Medulla oblongata (tissue), 1 donor: ENCODE measurements at regions not wholly inside any gene's neighbourhood (a gene's known extent, or its start where the extent isn't known, plus 50 kb on each side); places are given as distances from the start of the nearest gene placed in this dataset.
"Not testable (repeated sequence)": the region's sequence is repeated elsewhere in the genome, so short reads cannot be mapped to it uniquely, and the experiment has no call there.

Source experiments
- DNase-seq: peaks from one replicate; pipeline ENCODE4 v3.0.0-alpha.2; 2015; ENCODE audit errors: extremely low spot score

- no peak for DNase-seq
These were observed 179.9 kb upstream of the CXCL12 start for GRCh38 chr10:44564790-44565189.

DNA sequence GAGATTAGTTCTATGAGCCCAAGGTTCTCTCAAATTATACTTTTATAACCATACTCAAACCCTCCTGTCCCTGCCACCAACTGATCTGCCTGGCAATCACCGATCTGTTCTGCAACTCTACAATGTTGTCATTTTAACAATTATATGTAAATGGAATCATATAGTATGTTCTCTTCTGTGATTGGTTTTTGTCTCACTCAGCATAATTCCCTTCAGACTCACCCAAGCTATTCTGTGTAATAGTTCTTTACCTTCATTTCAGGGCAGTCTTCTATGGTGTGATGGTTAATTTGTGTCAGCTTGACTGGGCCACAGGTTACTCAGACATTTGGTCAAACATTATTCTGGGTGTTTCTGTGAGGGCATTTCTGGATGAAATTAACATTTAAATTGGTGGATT, 181.9 kb upstream of the CXCL12 start:
- DNase-seq, result no peak

DNA sequence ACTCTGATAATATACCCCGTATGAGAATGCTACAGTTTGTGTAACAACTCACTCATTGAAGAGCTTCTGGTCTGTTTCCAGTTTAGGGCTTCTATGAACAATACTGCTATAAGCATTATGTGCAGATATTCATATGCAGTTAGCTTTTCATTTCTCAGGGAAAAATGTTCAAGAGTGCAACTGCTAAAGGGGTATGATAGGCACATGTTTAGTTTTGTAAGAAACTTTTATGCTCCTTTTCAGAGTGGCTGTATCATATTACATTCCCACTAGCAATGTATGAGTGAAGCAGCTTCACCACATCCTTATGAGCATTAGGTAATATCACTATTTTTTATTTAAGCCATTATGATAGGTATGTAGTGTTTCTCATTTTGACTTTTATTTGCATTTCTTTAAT, 182.6 kb upstream of the CXCL12 start:
- no peak for DNase-seq

- DNase-seq, result peak; percentile 41
These were observed 184.5 kb upstream of the CXCL12 start for GRCh38 chr10:44569193-44570091.

DNA sequence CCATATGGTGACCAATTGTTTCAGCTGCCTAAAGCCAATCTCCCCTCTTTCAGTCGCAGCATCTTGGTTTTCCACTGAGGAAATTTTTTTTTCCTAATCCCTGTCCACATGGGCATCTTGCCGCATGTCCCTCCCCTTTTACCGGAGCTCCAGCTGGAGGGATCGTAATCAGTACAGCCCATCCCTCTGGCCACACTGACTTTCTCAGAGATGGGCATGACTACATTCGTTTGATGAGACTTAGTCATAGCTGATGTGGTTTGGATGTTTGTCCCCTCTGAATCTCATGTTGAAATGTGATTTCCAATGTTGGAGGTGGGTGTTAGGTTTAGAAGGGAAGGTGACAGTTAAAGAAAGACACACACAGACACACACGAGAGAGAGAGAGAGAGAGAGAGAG, 186.8 kb upstream of the CXCL12 start:
- DNase-seq, result no peak

- DNase-seq, result no peak
These were observed 187.2 kb upstream of the CXCL12 start for GRCh38 chr10:44572146-44572545.

GRCh38 chr10:44573821-44574220, 188.9 kb upstream of the CXCL12 start:
- DNase-seq, result no peak

DNA sequence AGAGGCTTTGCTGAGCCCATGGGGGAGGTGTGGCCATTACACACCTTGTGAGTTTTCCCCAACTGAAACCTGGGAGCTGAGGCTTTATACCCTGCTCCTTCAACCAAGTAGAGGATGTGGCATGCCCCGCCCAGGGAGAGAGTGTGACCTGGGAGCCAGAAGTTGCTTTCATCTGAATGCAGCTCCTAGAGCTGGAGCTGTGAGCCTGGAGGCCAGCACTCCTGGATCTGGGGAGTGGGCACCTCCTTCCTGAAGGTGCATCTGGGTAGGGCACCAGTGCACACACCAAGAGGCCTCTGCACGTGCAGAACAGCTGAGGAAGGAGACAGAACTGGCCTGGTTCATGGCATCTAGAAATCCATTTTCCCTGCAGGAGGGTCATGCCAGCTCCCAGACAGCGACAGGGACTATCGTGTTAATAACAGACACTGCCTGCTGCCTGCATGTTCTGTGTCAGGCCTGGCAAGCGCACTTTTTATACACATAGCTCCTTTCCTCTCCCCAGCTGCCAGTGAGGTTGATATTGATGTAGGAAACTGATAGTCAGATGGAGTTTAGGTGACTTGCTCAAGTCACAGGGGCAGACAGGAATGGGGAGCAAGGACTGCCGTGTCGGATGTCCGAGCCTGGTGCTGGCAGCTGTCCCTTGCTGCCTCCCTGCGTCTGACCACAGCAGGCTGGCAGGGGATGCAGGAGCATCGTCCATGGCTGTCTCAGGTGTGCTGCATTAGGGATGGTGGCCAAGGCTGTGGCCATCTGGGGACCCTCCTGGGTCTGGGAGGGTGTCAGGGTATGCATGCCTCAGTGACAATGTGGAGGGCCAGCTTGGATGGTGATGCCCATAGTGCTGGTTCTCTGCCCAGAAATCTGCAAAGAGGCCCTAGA, 189.9 kb upstream of the CXCL12 start:
- DNase-seq, result no peak

- no peak for DNase-seq
These were observed 190.9 kb upstream of the CXCL12 start for GRCh38 chr10:44575601-44576380.

- DNase-seq, result no peak
These were observed 191.8 kb upstream of the CXCL12 start for GRCh38 chr10:44576702-44577191.

DNA sequence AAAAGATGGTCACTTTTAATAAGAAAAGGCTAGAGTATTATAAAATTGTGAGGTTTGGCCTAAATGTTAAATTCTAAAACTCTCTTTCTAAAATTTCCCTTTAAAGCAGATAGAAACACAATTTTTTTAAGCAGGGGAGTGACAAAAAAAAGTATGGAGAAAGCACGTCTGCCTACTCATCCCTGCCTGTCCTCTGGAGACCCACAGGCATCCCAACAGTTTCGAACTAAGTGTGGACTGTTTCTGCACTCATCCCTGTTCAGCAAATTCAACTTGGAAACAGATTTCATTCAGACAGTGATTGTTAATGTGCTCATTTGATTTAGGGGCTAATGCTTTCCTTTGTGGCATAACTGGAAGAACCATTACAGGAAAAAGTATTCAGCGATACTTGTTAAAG, 192.6 kb upstream of the CXCL12 start:
- no peak for DNase-seq

DNA sequence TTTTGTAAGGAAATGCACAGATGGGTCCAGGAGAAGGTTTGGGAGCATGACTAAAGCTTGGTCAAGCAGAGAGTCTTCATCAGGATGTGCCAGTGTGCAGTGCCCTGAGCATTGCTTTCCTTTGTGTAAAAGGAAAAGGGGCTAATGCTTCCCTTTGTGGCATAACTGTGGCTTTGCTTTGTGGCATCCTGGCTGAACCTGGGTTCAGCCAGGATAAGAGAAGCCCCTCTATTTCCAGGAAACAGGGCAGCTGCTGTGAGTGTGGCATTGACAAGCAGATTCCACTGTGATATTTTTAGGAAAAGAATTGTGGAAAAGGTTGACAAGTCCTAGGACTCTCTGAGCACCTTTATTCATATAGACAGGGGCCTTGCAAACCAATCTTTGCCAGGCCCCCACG, 193.4 kb upstream of the CXCL12 start:
- no peak for DNase-seq

- not testable (repeated sequence) for DNase-seq
These were observed 194.1 kb upstream of the CXCL12 start for GRCh38 chr10:44578963-44579362.

- DNase-seq, result no peak
These were observed 197.1 kb upstream of the CXCL12 start for GRCh38 chr10:44581996-44582395.

DNA sequence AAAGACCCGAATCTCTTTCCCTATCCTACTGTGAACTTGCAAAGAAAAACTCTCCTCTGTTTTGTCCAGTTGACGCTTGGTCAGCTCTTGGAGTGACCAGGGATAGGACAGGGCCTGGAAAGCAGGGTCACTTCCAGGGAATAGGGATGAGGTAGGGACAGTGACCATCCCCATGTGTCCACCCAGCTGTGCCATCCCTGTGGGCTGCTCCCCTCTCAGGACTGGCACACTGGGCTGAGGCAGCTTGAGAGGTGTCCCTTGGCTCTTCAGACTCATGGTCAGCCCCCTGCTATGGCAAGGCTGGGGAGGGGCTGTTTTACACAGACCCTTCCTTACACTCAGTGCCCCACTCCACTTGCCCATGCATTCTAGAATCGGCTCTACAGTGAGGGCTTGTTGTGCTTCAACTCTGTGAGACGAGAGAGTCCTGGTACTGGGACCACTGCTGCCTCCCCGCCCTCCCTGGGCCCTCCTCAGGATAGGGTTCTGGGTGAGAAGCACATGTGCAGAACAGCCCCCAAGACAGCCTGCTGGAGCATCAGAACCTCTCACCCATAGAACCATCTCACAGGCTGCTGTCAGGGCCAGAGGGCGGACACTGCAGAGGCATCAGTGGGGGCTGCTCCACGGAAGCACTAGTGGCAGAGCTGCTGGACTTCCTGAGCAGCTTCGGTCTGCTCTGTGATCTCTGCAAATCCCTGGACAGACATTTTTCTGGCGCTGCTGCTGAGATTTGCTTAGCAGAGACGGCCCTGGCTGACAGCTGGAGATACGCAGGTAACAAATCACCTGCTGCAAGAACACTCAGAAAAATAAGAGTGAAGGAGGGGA, 202.8 kb upstream of the CXCL12 start:
- DNase-seq, result no peak

- DNase-seq, result no peak
These were observed 204.5 kb upstream of the CXCL12 start for GRCh38 chr10:44589181-44589943.

DNA sequence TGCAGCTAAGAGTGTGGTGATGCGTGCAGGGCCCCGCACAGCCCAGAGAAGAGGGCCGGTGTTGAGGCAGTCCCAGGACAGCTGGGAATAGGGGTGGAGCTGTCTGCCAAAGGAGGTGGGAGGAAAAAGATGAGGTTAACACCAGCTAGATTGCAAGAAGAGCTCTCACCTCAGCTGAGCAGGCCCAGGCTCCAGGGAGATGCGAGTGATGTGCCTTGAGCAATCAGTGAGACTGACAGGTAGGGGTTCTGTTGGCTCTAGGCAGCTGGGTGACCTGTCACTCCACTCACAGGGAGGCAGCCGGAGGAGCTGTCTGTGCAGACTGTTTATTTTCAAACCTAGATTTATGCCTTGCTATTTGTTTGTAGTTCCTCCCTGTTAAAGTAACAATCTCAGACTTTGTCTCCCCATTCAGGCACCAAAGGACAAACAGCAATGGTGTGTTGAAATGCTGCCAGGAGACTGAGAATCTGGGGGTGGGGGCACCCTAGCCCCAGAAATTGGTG, 205.1 kb upstream of the CXCL12 start:
- no peak for DNase-seq

DNA sequence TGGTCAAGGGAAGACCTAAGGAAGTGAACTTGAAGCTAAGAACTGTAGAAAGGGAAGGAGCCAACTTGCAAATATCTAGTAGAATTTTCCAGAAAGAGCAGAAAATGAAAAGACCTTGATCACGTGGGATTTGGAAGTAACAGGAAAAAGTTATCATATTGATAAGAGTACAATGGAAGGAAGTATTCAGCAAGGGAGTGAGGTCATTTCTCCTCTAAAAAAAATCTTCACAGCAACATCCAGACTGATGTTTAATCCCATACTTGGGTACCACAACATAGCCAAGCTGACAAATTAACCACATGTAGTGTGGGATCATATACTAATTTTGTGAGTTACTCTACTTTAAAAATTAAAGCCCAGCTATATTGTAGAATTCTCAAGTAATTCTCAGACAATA, 207.0 kb upstream of the CXCL12 start:
- DNase-seq, result no peak

DNA sequence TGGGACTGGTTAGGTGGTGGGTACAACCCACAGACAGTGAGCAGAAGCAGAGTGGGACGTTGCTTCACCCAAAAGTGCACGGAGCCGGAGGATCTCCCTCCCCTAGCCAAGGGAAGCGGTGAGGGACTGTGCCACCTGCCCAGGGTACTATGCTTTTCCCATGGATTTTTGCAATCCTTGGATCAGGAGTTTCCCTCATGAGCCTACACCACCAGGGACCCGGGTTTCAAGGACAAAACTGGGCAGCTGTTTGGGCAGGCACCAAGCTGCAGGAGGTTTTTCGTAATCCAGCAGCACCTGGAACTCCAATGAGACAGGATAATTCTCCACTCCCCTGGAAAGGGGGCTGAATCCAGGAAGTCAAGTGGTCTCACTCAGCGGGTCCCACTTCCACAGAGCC, 209.1 kb upstream of the CXCL12 start:
- no peak for DNase-seq

GRCh38 chr10:44607116-44607515, 222.2 kb upstream of the CXCL12 start:
- no peak for DNase-seq
